ENCODE measurements at regions not wholly inside any gene's neighbourhood (a gene's known extent, or its start where the extent isn't known, plus 50 kb on each side); places are given as distances from the start of the nearest gene placed in this dataset.
"Not testable (repeated sequence)": the region's sequence is repeated elsewhere in the genome, so short reads cannot be mapped to it uniquely, and the experiment has no call there.

DNA sequence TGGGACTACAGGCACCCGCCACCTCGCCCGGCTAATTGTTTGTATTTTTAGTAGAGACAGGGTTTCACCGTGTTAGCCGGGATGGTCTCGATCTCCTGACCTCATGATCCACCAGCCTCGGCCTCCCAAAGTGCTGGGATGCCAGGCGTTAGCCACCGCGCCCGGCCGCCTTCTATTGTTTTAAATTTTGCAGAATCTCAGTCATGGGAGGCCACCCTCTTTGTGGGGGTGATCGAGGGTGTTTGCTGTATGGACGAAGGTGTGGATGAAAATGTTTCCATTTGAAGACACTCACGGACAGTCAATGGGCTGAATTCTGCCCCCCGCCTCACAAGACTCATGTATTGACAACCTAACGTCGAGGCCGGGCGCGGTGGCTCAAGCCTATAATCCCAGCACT is 73.0 kb upstream of the SHOX start:
- peaks cover 33% of the 10 kb centered on the region for H3K9me3 Mint-ChIP-seq
- DNase-seq; POLR2A ChIA-PET; H3K27me3 Mint-ChIP-seq; H3K4me1 Mint-ChIP-seq; CTCF ChIA-PET; H3K4me3 Mint-ChIP-seq; H3K36me3 Mint-ChIP-seq (ENCODE audit: low read depth); H3K27ac Mint-ChIP-seq: not testable (repeated sequence)

DNA sequence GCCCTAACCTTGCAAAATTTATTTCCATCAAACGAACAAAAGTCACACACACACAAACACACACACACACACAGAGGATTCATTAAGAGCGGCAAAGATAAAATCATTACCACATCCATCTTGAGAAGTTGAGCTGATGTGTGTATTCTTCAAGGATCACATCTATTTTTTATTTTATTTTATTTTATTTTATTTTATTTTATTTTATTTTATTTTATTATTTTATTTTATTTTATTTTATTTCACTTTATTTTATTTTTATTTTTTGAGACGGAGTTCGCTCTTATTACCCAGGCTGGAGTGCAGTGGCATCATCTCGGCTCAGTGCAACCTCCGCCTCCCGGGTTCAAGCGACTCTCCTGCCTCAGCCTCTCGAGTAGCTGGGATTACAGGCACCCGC is 71.3 kb upstream of the SHOX start:
- H3K27me3 Mint-ChIP-seq; DNase-seq; CTCF ChIA-PET; H3K36me3 Mint-ChIP-seq (ENCODE audit: low read depth); H3K4me3 Mint-ChIP-seq; H3K27ac Mint-ChIP-seq; H3K4me1 Mint-ChIP-seq; POLR2A ChIA-PET: not testable (repeated sequence)
- H3K9me3 Mint-ChIP-seq, result peaks cover 29% of the 10 kb centered on the region

DNA sequence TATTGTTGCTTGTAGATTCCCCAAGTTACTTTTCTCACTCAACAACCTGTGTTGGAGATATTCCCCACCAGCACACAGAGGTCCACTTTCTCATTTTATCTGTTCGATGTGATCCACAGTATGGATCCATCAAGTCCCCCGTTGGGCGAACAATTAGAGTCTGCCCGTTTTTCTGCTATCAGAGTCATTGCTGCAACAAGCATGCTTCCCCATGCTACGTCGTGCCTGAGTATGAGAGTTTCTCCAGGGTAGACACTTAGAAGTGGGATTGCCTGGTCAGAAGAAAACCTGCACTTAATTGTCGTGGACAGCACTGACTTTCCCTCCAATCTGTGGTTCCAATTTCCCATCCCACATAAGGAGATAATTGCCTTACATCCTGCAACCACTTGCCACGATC is 62.7 kb upstream of the SHOX start:
- CTCF ChIA-PET, result no interaction called here
- no peaks in the 10 kb centered on the region for H3K36me3 Mint-ChIP-seq (ENCODE audit: low read depth)
- DNase-seq, result no peak
- H3K27me3 Mint-ChIP-seq, result no peaks in the 10 kb centered on the region
- POLR2A ChIA-PET, result no interaction called here
- peaks cover 35% of the 10 kb centered on the region for H3K9me3 Mint-ChIP-seq
- no peak overlapping the region for H3K27ac Mint-ChIP-seq
- H3K4me1 Mint-ChIP-seq, result no peaks in the 10 kb centered on the region
- no peak overlapping the region for H3K4me3 Mint-ChIP-seq

DNA sequence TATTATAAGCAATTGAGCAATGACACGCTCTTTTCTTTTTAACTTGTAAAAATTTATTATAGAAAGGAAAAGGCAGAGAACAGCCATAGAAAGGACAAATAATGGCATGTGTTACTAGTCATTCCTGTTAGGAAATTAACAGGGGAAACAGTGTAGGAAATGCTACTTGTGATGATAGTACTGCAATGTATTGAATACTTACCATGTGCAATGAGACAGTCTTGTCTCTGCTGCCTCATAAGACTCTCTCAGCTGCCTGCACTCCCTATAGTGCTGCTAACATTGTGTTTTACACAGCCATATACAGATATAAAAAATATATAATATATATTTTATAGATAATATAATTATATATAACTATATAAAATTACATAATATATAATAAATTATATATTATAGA is 62.3 kb upstream of the SHOX start:
- no peaks in the 10 kb centered on the region for H3K4me1 Mint-ChIP-seq
- no peaks in the 10 kb centered on the region for H3K36me3 Mint-ChIP-seq (ENCODE audit: low read depth)
- peaks cover 35% of the 10 kb centered on the region for H3K9me3 Mint-ChIP-seq
- ChIA-PET CTCF (no interaction called here), POLR2A (no interaction called here)
- no peak overlapping the region for H3K4me3 Mint-ChIP-seq
- no peak for DNase-seq
- H3K27me3 Mint-ChIP-seq, result no peaks in the 10 kb centered on the region
- no peak overlapping the region for H3K27ac Mint-ChIP-seq

DNA sequence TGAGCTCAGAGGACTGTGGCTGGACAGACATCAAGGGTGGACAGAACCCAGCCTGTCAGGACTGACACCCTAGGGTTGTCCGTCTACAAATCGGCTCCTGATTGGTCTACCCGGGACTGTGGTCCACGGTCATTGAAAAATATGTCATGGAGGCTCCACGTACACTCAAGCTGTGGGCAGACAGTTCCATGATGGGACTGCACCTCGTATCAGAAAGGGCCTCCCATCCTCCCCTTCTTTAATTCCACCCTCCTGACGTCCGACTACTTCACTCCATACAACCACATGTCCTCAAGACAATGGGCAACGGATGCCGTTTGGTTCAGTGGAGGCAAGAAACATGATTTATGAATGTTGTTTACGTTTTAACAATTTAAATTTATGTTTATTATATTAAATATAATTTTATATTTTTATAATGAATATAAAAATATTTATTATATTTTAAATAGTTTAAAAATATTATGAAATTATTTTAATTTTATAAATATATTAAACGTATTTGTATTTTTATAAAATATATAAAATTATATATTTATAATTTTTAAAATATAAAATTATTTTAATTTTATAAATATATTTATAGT is 58.0 kb upstream of the SHOX start:
- H3K4me1 Mint-ChIP-seq, result no peaks in the 10 kb centered on the region
- H3K36me3 Mint-ChIP-seq (ENCODE audit: low read depth), result no peaks in the 10 kb centered on the region
- peaks cover 8% of the 10 kb centered on the region for H3K9me3 Mint-ChIP-seq
- ChIA-PET CTCF (no interaction called here), POLR2A (no interaction called here)
- no peak overlapping the region for H3K4me3 Mint-ChIP-seq
- H3K27me3 Mint-ChIP-seq, result no peaks in the 10 kb centered on the region
- H3K27ac Mint-ChIP-seq, result no peak overlapping the region
- DNase-seq, result peak; percentile 18

DNA sequence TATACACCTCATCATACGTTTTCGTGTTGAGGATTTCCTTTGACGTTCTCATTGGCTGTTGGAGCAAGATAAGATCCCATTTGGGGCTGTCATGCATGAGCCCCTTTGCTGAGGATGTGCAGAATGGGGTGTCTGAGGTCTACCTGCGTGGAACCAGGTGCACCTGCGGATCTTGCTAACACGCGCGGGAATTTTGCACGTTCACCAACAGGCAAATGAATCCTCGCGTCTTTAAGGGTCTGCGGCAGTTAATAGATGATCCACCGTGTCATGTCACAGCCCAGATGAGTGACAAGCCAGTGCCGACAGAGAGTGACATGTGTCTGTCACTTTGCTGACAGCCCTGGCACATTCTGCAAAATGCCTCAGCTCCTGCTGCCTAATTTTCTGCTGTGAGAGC is 56.3 kb upstream of the SHOX start:
- DNase-seq, result peak; percentile 28
- Mint-ChIP-seq H3K27me3 (no peaks in the 10 kb centered on the region), H3K4me1 (no peaks in the 10 kb centered on the region), H3K4me3 (no peak overlapping the region), H3K36me3 (ENCODE audit: low read depth) (no peaks in the 10 kb centered on the region), H3K9me3 (peaks cover 18% of the 10 kb centered on the region), H3K27ac (no peak overlapping the region)
- CTCF ChIA-PET, result no interaction called here
- POLR2A ChIA-PET, result no interaction called here

DNA sequence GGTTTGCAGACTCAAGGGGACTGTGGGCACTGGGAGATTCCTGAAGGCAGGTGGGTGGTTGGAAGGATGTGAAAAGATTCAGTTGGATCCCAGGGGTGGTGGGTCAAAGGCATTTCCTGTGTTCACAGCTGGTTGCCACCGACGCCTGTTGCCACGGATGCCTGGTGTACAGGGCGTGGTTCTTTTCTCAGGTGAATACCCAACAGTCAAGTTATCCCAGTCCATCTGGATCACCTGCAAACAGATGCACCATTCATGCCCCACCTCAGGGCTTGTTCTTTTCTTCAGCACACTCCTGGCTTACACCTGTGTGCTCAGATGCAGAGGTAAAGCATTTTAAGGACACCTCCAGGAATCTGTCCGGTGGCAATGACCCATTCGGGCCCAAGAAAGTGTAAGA is 55.8 kb upstream of the SHOX start:
- H3K36me3 Mint-ChIP-seq (ENCODE audit: low read depth), result no peaks in the 10 kb centered on the region
- POLR2A ChIA-PET, result no interaction called here
- H3K27me3 Mint-ChIP-seq, result no peaks in the 10 kb centered on the region
- no peaks in the 10 kb centered on the region for H3K4me1 Mint-ChIP-seq
- H3K9me3 Mint-ChIP-seq, result peaks cover 18% of the 10 kb centered on the region
- no peak for DNase-seq
- no peak overlapping the region for H3K4me3 Mint-ChIP-seq
- H3K27ac Mint-ChIP-seq, result no peak overlapping the region
- CTCF ChIA-PET, result no interaction called here

DNA sequence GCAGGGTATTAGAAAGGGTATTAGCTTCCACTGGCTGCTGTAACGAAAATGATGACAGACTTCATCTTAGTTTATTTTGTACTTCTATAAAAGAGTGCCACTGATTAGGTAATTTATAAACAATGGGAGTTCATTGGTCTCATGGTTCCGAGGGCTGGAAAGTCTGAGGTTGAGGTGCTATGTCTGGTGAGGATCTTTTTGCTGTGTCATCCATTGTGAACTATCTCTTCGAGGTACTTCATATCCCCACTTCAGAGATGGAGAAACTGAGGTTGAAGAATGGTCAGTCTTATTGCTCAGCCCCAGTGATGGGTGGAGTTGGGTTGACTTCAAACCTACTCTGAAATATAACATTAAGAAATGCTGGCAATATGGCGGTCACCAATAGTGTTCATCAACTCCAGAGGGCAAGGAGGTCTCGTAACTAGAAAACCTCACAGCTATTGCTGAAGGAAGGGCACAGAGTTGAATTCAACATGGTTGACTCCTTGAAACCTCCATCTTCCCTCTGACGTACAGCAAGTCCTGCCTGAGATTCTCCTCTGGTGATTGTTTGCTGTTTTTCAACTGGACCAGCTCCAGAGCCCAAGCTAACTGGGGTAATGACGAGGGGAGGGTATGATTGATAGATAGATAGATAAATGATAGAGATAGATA is 53.6 kb upstream of the SHOX start:
- Mint-ChIP-seq H3K27ac (no peak overlapping the region), H3K4me3 (no peak overlapping the region), H3K9me3 (peaks cover 34% of the 10 kb centered on the region), H3K27me3 (no peaks in the 10 kb centered on the region), H3K36me3 (ENCODE audit: low read depth) (no peaks in the 10 kb centered on the region), H3K4me1 (no peaks in the 10 kb centered on the region)
- DNase-seq, result no peak
- CTCF ChIA-PET, result no interaction called here
- POLR2A ChIA-PET, result no interaction called here

DNA sequence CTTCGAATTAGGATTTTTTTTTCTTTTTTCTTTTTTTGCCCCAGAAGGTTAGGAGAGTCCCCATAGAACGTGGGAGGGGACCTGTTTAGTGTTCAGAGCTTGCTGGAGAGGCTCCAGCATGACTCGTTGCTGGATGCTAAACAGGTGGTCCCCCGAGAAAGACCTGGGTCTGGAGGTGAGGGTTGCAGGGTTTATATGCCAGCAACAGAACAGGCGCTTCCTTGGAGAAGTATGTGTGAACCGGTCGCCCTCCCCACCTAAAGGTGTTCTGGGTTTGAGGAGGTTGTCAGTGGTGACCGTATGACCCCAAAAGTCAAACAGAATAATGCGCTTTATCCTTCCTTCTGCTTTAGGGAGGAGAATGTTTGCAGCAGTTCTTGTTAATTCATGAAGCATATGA is 52.1 kb upstream of the SHOX start:
- DNase-seq, result no peak
- H3K4me3 Mint-ChIP-seq, result no peak overlapping the region
- H3K9me3 Mint-ChIP-seq, result peaks cover 30% of the 10 kb centered on the region
- CTCF ChIA-PET, result no interaction called here
- POLR2A ChIA-PET, result no interaction called here
- H3K4me1 Mint-ChIP-seq, result no peaks in the 10 kb centered on the region
- no peaks in the 10 kb centered on the region for H3K27me3 Mint-ChIP-seq
- H3K27ac Mint-ChIP-seq, result no peak overlapping the region
- no peaks in the 10 kb centered on the region for H3K36me3 Mint-ChIP-seq (ENCODE audit: low read depth)

DNA sequence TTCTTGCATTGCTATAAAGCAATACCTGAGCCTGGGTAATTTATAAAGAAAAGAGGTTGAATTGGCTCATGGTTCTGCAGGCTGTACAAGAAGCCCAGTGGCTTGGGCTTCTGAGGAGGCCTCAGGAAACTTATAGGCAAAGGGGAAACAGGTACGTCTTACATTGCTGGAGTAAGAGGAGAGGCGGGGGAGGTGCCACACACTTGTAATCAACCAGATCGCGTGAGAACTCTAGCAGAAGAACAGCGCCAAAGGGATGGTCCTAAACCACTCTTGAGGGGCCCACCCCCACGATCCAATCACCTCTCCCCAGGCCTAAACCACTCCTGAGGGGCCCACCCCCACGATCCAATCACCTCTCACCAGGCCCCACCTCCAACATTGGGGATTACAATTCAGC is 50.6 kb upstream of the SHOX start:
- no peaks in the 10 kb centered on the region for H3K4me1 Mint-ChIP-seq
- CTCF ChIA-PET, result no interaction called here
- no peaks in the 10 kb centered on the region for H3K36me3 Mint-ChIP-seq (ENCODE audit: low read depth)
- H3K27me3 Mint-ChIP-seq, result no peaks in the 10 kb centered on the region
- no peak overlapping the region for H3K4me3 Mint-ChIP-seq
- no peak for DNase-seq
- POLR2A ChIA-PET, result no interaction called here
- peaks cover 30% of the 10 kb centered on the region for H3K9me3 Mint-ChIP-seq
- H3K27ac Mint-ChIP-seq, result no peak overlapping the region

Data from activated CD4-positive, alpha-beta memory T cell treated with anti-CD3 and anti-CD28 coated beads, Interleukin-2, amount 10 ng/mL, durations not matched to agents 7 days and 5 days (primary cell).